Activated T-cell treated with anti-CD3 and anti-CD28 coated beads for 1 hour (primary cell): ENCODE measurements at regions not wholly inside any gene's neighbourhood (a gene's known extent, or its start where the extent isn't known, plus 50 kb on each side); places are given as distances from the start of the nearest gene placed in this dataset.
"Not testable (repeated sequence)": the region's sequence is repeated elsewhere in the genome, so short reads cannot be mapped to it uniquely, and the experiment has no call there.

Source experiments
- DNase-seq: peaks from one replicate; pipeline ENCODE4 v3.0.0-alpha.2; 2020; ENCODE audit warnings: low read depth

DNA sequence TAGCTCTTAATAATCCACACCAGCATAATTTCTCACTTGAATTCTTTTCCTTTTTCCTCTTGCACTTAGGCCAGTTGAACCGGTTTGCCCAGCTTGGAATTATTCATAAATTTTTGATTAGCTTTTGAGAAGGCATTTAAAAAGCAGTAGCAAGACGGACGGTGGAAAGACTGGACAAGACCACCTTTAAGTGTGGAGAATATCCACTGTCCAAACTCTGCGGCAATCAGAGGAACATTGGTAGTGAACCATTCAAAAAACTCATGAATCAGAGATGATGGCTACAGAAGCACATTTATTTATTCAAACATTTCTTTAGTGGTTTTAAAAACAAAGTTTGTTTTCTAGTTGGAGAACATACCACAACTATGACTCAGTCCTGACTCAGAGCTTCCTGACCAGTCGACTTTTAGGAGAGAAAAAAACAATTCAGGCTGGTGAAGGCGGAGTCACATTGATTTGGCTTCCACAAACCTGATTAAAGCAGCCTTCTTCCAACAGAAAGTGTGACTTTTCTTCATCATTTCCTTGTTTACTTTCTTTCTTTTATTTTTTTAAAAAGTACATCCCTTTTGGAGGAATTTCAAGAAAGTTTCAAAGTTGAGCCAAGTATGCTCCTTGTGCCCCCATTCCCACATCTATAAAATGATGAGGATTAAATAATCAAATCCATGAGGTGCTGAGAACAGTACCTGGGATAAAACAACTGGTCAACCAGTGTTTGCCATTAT, 128.8 kb downstream of the ADSS2 start:
- no peak for DNase-seq

DNA sequence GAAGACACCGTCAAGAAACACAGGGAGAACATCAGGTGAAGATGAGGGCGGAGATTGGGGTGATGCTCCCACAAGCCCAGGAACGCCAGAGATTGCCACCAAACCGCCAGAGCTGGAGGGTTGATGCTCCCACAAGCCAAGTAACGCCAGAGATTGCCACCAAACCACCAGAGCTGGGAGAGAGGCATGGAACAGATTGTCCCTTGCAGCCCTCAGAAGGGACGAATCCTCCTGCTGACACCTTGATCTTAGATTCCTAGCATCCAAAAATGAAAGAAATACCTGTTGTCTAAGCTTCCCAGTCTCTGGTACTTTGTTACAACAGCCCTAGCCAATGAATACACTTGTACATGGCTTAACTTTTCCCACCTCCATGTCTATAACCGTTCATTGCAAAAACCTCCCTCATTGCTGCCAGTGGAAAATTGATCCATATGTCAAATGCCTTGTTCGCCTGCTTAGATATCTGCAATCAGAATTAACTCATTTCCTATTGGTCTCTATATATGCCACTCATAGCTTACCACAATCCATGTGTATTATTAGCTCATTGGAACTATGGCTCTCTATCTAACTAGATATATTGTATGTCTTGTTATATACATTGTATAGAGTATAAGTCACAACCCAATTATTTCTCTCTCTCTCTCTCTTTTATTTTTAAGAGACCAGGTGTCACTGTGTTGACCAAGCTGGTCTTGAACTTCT, 127.4 kb downstream of the ADSS2 start:
- DNase-seq = no peak

DNA sequence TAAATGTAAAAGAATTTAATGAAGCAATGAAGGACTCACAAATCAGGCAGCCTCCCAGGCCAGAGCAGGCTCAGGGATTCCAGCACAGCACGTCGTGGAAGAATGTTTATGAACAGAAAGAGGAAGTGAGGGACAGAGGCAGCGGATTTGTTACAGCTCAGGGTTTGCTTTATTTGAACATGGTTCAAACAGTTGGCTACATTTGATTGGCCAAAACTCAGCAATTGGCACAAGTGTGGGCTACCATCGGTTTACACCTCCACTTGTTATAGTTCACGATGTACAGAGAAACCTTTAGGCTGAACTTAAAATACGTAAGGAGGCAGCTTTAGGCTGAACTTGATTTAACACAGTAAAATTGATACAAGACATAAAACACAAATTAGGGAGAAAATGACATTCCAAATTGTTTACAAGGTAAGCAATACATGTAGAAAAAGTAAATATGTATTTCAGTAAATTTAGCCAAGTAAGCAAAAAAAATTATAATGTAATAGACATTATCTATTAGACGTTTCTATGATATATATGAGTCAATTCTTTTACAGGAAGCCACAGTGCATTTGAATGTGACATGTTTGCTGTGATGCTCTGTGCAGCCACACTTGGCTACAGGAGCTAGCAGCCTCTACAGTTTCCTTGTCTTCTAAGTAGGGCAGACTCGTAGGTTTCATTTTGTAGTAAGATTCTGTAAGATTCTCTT, 126.5 kb downstream of the ADSS2 start:
- DNase-seq = no peak

DNA sequence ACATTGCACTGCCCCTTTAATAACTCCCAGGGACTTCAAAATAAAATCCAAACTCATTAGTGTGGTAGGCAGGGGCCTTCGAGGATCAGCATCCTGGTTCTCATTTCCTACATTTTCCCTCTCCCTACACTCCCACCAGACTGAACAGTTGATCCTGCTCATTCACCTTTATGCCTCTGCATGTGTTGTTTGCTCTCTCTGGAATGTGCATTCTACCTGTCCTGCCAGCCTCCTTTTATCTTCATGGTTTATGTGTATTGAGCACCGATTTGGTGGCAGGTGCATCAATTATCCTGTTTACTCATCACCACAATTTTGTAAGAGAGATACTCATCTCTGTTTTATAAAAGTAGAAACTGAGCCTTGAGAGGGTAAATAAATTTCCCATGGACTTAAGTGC, 125.0 kb downstream of the ADSS2 start:
- DNase-seq = no peak

DNA sequence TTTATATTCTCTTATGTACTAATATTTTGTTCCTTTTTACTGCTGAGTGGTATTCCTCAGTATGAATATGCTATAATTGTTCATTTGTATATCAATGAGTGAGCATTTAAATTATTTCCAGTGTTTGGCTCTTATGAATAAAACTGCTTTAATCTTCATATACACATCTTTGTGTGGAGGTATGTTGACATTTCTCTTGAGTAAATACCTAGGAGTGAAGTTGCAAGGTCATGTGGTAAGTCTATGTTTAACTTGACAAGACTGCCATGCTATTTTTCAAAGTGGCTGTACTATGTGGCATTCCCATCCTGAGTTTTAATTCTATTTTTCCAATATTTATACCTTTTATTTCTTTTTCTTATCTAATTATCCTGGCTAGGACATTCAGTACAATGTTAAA, 124.2 kb downstream of the ADSS2 start:
- no peak for DNase-seq

DNA sequence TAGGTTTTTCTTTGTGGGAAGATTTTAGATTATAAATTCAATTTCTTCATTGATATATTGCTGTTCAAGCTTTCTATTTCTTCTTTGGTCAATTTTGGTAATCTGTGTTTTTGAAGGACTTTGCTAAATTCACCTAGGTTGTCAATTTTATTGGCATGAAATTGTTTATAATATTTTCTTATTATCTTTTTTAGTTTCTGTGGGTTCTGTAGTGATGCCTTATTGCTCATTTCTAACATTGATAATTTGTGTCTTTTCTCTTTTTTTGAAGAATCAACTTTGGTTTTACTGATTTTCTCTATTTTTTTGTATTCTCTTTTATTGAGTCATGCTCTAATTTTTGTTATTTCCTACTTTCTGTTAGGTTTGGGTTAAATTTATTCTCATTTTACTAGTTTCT, 123.2 kb downstream of the ADSS2 start:
- no peak for DNase-seq

DNA sequence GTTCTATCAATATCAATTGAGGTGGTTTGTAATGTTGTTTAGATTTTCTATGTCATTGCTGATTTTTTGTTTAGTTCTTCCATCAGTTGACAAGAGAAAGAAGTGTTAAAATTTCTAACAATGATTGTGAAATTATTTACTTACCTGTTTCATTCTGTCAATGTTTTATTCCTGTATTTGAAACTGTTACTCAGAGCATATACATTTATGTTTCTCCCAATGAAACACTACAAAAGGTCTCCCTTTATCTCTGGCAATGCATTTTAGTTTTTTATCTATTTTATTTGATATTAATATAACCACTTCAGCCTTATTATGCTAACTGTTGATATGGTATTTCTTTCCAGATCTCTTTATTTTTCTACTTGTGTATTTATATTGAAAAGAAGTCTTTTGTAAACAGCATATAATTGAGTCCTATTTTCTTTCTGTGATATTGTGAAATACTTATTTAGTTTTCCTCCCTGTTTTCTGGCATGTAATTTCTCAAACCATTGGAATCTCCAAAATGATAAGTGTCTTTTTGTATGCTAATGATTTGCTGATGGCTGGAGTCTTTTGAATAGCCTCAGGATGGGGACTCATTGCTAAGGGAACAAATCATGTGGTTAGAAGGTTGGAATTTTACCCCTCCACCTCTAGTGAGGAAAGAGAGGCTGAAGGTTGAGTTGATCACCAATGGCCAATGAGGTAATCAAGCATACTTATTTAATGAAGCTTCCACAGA, 122.0 kb downstream of the ADSS2 start:
- no peak for DNase-seq

DNA sequence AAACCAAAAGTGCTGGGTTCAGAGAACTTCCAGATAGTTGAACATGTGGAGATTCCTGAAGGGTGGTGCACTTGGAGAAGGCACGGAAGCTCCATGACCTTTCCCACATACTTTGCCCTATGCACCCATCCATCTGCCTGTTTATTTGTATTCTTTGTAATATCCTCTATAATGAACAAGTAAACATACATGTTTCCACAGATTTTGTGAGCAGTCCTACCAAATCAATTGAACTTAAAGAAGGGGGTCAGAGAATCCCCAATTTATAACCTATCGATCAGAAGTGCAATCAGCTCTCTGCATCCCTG, 121.4 kb downstream of the ADSS2 start:
- DNase-seq = no peak

DNA sequence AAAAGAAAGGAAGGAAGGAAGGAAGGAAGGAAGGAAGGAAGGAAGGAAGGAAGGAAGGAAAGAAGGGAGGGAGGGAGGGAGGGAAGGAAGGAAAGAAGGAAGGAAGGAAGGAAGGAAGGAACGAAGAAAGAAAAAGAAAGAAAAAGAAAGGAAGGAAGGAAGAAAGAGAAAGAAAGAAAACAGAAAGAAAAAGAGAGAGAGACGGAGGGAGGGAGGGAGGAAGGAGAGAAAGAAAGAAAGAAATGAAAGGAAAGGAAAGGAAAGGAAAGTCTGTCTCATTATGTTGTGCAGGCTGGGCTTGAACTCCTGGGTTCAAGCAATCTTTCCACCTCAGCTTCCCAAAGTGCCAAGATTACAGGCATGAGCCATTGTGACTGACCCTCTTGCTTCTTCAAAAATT, 118.9 kb downstream of the ADSS2 start:
- DNase-seq = not testable (repeated sequence)

DNA sequence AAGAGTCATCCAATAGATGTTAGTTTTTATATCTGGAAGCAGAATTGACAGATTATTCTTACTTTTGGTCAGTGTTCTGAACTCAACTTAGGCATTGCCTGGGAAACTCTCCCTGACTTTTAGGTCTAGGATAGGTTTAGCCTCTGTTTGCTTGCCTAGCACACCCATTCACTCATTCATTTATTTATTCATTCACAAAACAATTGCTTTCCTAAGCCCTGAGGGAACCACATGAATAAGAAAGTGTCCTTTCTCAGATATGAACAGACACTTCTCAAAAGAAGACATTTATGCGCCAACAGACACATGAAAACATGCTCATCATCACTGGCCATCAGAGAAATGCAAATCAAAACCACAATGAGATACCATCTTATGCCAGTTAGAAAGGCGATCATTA, 117.4 kb downstream of the ADSS2 start:
- not testable (repeated sequence) for DNase-seq

DNA sequence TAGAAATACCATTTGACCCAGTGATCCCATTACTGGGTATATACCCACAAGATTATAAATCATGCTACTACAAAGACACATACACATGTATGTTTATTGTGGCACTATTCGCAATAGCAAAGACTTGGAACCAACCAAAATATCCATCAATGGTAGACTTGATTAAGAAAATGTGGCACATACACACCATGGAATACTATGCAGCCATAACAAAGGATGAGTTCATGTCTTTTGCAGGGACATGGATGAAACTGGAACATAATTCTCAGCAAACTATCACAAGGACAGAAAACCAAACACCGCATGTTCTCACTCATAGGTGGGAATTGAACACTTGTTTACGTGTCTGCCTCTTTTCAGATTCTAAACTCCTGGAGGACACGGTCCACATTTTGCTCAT, 116.9 kb downstream of the ADSS2 start:
- DNase-seq = not testable (repeated sequence)

DNA sequence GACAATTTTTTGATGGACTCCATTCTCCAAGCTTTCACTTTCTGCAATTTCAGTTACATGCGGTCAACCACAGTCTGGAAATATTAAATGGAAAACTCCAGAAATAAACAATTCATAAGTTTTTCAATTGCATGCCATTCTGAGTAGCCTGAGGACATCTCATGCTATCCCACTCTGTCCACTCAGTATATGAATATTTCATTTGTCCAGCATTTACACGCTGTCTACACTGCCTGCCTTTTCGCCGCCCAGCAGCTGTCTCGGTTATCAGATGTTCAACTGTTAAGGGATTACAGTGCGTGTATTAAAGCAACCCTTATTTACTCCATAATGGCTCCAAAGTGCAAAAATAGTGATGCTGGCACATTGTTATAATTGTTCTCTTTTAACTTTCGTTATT, 116.3 kb downstream of the ADSS2 start:
- no peak for DNase-seq

DNA sequence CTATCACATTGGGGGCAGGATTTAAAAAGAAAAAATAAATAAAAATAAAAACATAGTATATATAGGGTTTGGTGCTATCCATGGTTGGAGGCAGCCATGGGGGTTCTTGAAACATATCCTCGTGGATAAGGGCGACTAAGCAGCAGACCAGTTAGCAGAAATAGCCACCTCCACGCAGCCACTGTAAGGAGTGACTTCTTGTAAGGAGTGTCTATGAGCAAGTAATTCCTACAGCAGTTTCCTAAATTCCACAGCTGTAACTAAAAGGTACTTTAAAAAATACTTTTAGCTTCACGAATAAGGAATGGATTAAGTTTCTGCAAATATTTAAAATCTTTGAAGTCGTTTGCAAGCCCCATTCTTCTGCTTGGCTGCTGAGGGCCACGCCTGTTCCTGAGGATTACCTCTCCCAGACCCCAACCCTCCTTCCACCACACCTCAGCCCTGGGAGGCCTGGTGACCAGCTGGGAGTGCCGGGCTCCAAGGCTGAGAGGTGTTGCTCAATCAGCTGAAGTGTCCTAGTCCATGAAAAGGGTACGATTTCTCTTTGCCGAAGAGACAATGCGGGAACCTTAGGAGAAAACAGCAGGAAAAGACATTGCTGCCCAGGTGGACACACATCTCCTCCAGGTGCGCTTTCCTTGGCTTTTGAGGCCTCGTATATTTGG, 115.3 kb downstream of the ADSS2 start:
- DNase-seq = no peak

DNA sequence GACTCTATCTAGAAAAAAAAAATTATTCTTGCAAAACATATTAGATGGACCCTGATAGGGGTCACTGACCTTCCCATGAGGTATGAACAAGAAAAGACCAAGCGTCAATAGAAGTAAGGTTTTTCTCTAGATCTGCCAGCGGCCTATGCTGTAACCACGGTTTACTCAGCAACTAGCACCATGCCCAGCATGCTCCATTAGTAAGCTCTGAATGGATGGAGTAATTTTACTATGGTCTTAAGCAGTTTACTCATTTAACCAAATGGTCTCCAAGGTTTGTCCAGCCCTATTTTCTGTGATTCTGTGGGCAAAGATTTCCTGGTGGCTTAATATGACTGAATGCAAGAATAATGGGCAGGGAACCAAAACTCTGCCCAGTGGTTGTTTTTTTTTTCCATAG, 113.9 kb downstream of the ADSS2 start:
- no peak for DNase-seq

DNA sequence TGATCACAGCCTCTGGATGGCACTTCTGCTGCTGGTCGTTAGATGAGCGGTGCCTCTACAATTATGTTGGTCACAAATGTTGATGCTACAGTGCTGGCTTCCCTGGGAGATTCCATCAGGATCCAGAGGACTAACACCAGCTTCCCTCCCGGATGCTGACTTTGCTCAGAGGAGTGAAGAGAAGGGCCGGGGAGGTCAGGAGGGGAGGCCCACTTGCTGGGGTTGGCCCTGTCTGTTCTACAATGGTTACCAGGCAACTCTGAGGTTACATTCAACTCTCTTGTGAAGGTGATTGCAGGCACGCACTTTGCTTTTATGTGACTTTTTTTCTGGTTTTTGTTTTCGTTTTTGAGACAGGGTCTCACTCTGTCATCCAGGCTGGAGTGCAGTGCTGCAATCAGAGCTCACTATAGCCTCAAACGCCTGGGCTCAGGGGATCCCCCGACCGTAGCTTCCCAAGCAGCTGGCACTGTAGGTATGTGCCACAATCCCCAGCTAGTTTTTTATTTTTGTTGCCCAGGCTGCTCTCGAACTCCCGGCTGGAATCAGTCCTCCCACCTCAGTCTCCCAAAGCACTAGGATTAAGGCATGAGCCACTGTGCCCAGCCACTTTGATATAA, 112.5 kb downstream of the ADSS2 start:
- DNase-seq = no peak

DNA sequence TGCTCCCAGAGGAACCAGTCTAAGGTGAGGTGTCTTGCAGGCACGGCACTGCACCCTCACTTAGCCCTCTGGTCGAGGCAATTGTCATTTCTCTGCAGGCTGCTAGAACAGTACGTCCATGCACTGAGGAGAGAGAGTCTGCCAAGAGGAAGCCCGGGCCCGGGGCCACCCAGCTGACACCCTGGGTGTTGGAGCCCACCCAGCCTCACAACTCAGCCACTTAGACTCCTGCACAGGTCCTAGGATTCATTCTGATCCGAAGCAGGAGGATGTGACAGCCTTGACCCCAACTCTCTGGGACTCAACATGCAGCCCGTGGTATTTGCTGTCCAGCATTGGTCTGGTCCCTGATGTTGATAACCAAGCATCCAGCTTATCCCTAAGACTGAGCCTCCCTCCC, 111.9 kb downstream of the ADSS2 start:
- no peak for DNase-seq

DNA sequence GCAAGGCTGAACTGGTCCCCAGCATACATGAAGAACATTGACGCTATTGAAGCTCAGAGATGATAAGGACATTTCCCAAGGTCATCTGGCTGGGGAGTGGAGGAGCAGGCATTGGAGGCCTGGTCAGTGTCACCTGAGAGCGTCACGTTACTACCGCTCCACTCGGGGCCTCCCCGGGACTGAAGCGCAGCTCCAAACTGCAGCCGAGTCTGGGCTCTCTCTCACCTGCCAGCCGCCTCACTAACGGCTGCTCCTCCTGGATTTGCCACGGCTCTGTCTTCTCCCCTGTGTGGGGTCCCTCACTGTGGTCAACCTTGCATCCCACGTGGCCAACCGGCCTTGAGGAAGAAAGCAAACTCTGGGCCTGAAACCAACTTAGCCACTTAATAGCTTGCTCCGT, 111.3 kb downstream of the ADSS2 start:
- no peak for DNase-seq

DNA sequence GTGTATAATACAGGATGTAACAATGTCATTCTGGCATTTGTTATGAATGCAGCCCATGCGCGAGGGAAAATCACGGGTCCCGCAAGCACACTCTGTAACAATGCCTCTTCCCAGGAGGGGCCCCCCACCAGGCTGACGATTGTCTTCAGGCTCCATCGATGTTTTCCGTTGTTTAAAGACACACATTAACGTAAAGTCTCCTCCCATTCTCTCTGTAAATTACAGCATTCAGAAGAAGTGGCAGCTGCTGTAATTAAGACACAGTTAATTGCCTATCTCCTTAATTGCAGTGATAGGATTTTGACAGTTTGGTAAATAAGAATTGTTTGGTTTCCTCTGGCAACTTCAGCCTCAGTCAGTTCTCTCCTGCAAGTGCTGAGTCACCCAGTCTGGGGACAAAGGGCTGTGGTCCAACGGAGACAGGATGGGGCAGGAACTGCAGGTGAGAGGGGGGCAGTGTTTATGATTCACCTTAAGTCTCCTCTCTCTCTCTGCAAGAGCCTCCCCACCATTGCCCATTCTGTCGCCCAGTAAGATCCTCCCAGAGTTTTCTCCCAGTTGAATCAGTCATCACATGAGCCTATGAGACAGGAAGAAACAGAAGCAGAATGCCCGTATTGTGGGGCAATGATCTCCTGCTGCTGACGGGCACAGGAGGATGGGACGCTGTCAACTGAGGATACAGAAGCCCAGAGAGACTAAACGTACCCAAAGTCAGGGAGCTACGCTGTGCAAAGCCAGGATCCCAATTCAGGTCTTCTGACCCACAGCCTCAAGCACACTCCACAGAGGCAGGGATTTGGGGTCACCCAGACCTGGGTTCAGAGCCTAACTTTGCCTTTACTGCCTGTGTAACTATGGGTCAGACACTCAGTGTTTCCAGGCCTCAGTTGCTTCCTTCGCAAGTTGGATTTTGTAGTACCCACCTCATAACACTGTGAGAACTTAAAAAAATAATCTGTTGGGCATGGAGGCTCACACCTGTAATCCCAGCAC, 110.0 kb downstream of the ADSS2 start:
- no peak for DNase-seq

DNA sequence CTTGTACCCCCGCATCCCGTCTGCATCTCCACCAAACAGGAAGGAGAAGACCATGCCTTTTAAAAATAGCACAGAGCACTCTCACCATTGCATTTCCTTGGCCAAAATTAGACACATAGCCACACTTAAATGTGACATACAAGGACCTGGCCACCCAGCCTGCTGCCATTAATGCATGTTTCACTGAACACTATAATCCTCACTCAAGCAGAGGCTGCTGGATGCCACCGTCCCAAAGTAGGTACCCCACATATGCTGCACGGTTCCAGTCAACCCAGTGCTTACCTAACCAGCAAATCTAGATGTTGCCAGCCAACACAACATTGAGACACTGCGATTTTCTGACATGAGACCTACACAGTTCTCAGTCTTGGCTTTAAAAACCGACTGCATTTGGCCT, 107.7 kb downstream of the ADSS2 start:
- no peak for DNase-seq

DNA sequence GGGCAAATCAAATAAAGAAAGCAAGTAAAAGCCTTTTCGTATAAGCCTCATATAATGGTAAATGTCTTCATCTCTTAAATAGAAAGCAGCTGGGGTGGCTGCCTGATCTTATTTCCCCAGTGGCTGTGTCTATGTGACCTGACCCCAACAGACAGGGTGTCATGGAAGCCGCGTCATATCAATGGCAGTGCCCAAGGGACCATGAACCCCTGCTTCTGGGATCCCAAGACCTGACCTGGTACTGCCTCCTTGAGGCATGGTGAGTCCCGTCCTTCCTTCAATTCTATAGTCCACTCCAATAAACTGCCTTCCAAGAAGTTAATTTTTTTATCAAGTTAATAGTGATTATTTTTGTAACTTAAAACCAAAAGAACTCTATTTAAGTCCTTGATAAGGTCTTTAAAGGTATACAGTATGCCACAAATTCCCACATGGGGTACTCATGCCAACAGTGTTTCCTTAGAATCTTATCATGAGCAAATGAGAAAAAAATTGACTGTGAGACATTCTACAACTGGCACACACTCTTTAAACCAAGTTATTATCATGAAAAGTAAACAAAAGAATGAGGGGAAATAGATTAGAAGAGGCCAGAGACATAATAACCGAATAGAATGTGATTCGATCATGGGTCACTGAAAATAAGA, 104.6 kb downstream of the ADSS2 start:
- DNase-seq = no peak
